ENCODE measurements at regions not wholly inside any gene's neighbourhood (a gene's known extent, or its start where the extent isn't known, plus 50 kb on each side); places are given as distances from the start of the nearest gene placed in this dataset.
A peak's percentile ranks its signal among the peaks of the same experiment; 100 is the strongest.
"Not testable (repeated sequence)": the region's sequence is repeated elsewhere in the genome, so short reads cannot be mapped to it uniquely, and the experiment has no call there.

- not testable (repeated sequence) for DNase-seq (ENCODE audit: low spot score); ATAC-seq
These were observed 96.4 kb upstream of the MTLN start for GRCh38 chr2:110308728-110309127.

- not testable (repeated sequence) for ATAC-seq
These were observed 80.5 kb upstream of the MTLN start for GRCh38 chr2:110292807-110293206.

GRCh38 chr2:110291909-110292579, 79.7 kb upstream of the MTLN start:
- not testable (repeated sequence) for ATAC-seq; DNase-seq (ENCODE audit: low spot score)

More at GRCh38 chr2:110292807-110293206, 80.5 kb upstream of the MTLN start:
- DNase-seq (ENCODE audit: low spot score) = not testable (repeated sequence)

GRCh38 chr2:110287817-110288216, 75.5 kb upstream of the MTLN start:
- ATAC-seq; DNase-seq (ENCODE audit: low spot score): not testable (repeated sequence)

- not testable (repeated sequence) for ATAC-seq; DNase-seq (ENCODE audit: low spot score)
These were observed 74.9 kb upstream of the MTLN start for GRCh38 chr2:110287253-110287652.

- ATAC-seq; DNase-seq (ENCODE audit: low spot score): not testable (repeated sequence)
These were observed 72.7 kb upstream of the MTLN start for GRCh38 chr2:110285002-110285401.

- DNase-seq (ENCODE audit: low spot score); ATAC-seq: not testable (repeated sequence)
These were observed 68.5 kb upstream of the MTLN start for GRCh38 chr2:110280804-110281203.

- DNase-seq (ENCODE audit: low spot score); ATAC-seq: not testable (repeated sequence)
These were observed 64.7 kb upstream of the MTLN start for GRCh38 chr2:110277054-110277453.

- not testable (repeated sequence) for ATAC-seq; DNase-seq (ENCODE audit: low spot score)
These were observed 63.7 kb upstream of the MTLN start for GRCh38 chr2:110276092-110276491.

- not testable (repeated sequence) for DNase-seq (ENCODE audit: low spot score); ATAC-seq
These were observed 57.3 kb upstream of the MTLN start for GRCh38 chr2:110269674-110270073.

GRCh38 chr2:110267828-110268407, 55.6 kb upstream of the MTLN start:
- peak; percentile 91 for ATAC-seq
- DNase-seq (ENCODE audit: low spot score) = not testable (repeated sequence)

GRCh38 chr2:110264804-110265203, 52.5 kb upstream of the MTLN start:
- not testable (repeated sequence) for DNase-seq (ENCODE audit: low spot score); ATAC-seq

GRCh38 chr2:110264076-110264681, 51.8 kb upstream of the MTLN start:
- DNase-seq (ENCODE audit: low spot score) = not testable (repeated sequence)
- peak; percentile 86 for ATAC-seq

- DNase-seq (ENCODE audit: low spot score); ATAC-seq: not testable (repeated sequence)
These were observed 51.1 kb upstream of the MTLN start for GRCh38 chr2:110263462-110263861.

Data from left lobe of liver (tissue), 2 donors.